DND-41 (cell line): ENCODE measurements at regions not wholly inside any gene's neighbourhood (a gene's known extent, or its start where the extent isn't known, plus 50 kb on each side); places are given as distances from the start of the nearest gene placed in this dataset.

Experiments
- ATAC-seq: fragments of 200-7000 bp; cut with Tn5 transposase; 3 replicates; pipeline ENCODE4 v1.9.1; 2021; ENCODE audit warnings: low read depth; ENCODE audit not compliant: insufficient read depth
- DNase-seq: peaks from one replicate; pipeline ENCODE4 v3.0.0-alpha.2; 2020
- H2AFZ ChIP-seq: 2 replicates; pipeline ENCODE4 v1.6.0; 2012; ENCODE audit warnings: low read depth, low read length
- H3K27ac ChIP-seq: 2 replicates; pipeline ENCODE4 v1.5.1; 2012; ENCODE audit warnings: low read length, inconsistent platforms
- H3K27me3 ChIP-seq: fragments of 200-600 bp; sonication (generic); 2 replicates; pipeline ENCODE4 v1.6.0; 2012; ENCODE audit warnings: low read length, mild to moderate bottlenecking, inconsistent platforms; ENCODE audit not compliant: insufficient read depth, poor library complexity
- H3K36me3 ChIP-seq: 2 replicates; pipeline ENCODE4 v1.5.1; 2012; ENCODE audit warnings: low read length, inconsistent platforms; ENCODE audit not compliant: insufficient read depth
- H3K4me1 ChIP-seq: 2 replicates; pipeline ENCODE4 v1.5.1; 2012; ENCODE audit warnings: mild to moderate bottlenecking, low read length; ENCODE audit not compliant: insufficient read depth
- H3K4me2 ChIP-seq: 2 replicates; pipeline ENCODE4 v1.6.0; 2012; ENCODE audit warnings: mild to moderate bottlenecking, moderate library complexity, low read length, inconsistent platforms; ENCODE audit not compliant: insufficient read depth
- H3K4me3 ChIP-seq, 2 experiments: fragments of 200-600 bp in 1 of 2; shearing (Covaris generic) in 1 of 2; 2 replicates each; pipeline ENCODE4 v1.5.1; 2012 to 2016; ENCODE audit warnings: inconsistent platforms in 2 of 2, low read length in 2 of 2, mild to moderate bottlenecking in 2 of 2, low read depth in 1 of 2, moderate library complexity in 1 of 2
- H3K79me2 ChIP-seq: 2 replicates; pipeline ENCODE4 v1.6.0; 2012; ENCODE audit warnings: low read length, inconsistent platforms; ENCODE audit not compliant: insufficient read depth
- H3K9ac ChIP-seq: 2 replicates; pipeline ENCODE4 v1.6.0; 2012; ENCODE audit warnings: low read depth, mild to moderate bottlenecking, inconsistent platforms, low read length, moderate library complexity
- H3K9me3 ChIP-seq: 2 replicates; pipeline ENCODE4 v1.5.1; 2012; ENCODE audit warnings: low read length, moderate library complexity, mild to moderate bottlenecking, inconsistent platforms; ENCODE audit not compliant: insufficient read depth, severe bottlenecking
- H4K20me1 ChIP-seq: 2 replicates; pipeline ENCODE4 v1.6.0; 2012; ENCODE audit warnings: low read length; ENCODE audit not compliant: insufficient read depth
- CTCF ChIP-seq: IDR thresholded peaks from 2 replicates; pipeline ENCODE4 v1.5.1; 2012; ENCODE audit warnings: borderline replicate concordance, low read length, moderate library complexity, mild to moderate bottlenecking; ENCODE audit not compliant: poor library complexity, severe bottlenecking; ENCODE audit errors: extremely low read depth
- EZH2 ChIP-seq: IDR thresholded peaks from 3 replicates; pipeline ENCODE4 v1.6.1; 2012; ENCODE audit warnings: borderline replicate concordance, low read depth, mild to moderate bottlenecking, moderate library complexity, low read length, inconsistent platforms; ENCODE audit not compliant: severe bottlenecking

DNA sequence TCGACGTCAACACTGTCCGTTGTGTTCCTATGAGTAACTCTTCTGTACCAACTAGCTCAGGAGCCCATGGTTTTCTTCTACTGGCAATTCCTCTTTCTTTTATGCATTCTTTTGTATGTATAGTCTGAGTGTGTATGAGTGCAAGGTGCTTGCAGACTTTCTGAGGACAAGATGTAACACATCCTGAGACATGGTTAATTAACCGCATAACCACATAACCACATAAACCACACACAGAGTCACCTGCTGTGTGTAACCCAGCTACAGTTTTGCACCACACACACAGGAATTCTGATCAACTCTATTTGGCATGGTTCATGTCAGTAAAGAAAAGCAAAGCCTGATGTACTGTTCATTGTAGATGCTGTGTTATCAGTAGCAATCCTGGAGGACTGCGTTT, 98.6 kb downstream of the DACT2 start:
- no peak overlapping the region for H3K4me2 ChIP-seq
- TF ChIP-seq EZH2, result no peak
- TF ChIP-seq CTCF, result no peak
- peak; percentile 79 for ATAC-seq

GRCh38 chr6:168219804-168220203, 99.8 kb downstream of the DACT2 start:
- Histone ChIP-seq H3K9me3 (no peaks in the 10 kb centered on the region), H3K27ac (no peak overlapping the region), H3K27me3 (no peaks in the 10 kb centered on the region), H3K9ac (no peak overlapping the region), H3K4me1 (no peaks in the 10 kb centered on the region), H3K79me2 (no peaks in the 10 kb centered on the region), H2AFZ (no peak overlapping the region), H4K20me1 (no peaks in the 10 kb centered on the region), H3K36me3 (no peaks in the 10 kb centered on the region), H3K4me3 (no peak overlapping the region), H3K4me2 (no peak overlapping the region)
- ATAC-seq (no peak), DNase-seq (no peak)
- TF ChIP-seq EZH2, result no peak

More for the DNA sequence above, 98.6 kb downstream of the DACT2 start:
- Histone ChIP-seq H3K4me1 (no peaks in the 10 kb centered on the region), H3K79me2 (no peaks in the 10 kb centered on the region), H4K20me1 (no peaks in the 10 kb centered on the region), H3K4me3 (no peak overlapping the region), H2AFZ (no peak overlapping the region), H3K9me3 (no peaks in the 10 kb centered on the region), H3K27me3 (no peaks in the 10 kb centered on the region), H3K27ac (no peak overlapping the region), H3K36me3 (no peaks in the 10 kb centered on the region), H3K9ac (no peak overlapping the region)
- DNase-seq, result peak; percentile 16

DNA sequence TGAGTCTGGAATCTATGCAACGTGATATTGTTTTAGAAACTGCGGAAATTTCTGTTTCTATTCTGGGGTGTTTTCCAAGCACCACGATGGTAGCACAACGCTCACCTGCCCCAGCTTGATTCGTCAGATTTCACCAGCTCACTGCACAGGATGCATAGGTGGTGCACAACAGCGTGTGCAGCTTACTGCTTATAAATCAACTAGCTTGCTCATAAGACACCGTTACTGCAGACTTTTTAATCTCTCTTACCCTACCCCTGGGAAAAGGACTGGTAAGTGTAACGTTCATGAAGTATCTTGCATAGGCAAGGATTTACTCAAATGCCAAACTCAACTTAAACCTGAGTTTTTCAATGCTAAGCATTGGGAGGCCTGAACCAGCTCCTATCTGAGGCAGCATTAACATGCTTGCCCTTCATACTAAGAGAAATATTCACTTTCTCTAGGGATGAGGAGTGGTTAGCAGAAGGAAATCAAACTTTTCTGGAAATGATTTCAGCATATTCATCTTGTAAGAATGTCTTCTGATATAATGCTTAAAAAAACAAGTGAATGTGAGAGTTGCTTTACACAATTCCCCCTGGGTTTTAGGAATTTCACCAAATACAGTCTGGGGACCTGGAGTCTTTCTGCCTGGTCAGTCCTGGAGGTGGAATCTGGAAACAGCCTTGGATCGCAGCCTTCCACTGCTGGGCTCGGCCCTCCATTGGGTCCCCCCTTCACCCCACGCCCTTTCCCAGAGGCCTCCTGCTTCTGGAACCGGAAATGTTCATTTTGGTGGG, 100.6 kb downstream of the DACT2 start:
- no peaks in the 10 kb centered on the region for H3K27me3 ChIP-seq
- no peak overlapping the region for H3K27ac ChIP-seq
- no peak for DNase-seq
- no peaks in the 10 kb centered on the region for H3K79me2 ChIP-seq
- no peaks in the 10 kb centered on the region for H4K20me1 ChIP-seq
- no peak overlapping the region for H3K4me3 ChIP-seq
- H3K36me3 ChIP-seq, result no peaks in the 10 kb centered on the region
- no peak for ATAC-seq
- no peak overlapping the region for H3K9ac ChIP-seq
- no peak overlapping the region for H2AFZ ChIP-seq
- H3K4me1 ChIP-seq, result no peaks in the 10 kb centered on the region
- no peaks in the 10 kb centered on the region for H3K9me3 ChIP-seq
- no peak overlapping the region for H3K4me2 ChIP-seq
- TF ChIP-seq EZH2 (no peak), CTCF (no peak)

- H4K20me1 ChIP-seq, result no peaks in the 10 kb centered on the region
- no peaks in the 10 kb centered on the region for H3K9me3 ChIP-seq
- no peak overlapping the region for H3K4me3 ChIP-seq
- no peak for ATAC-seq
- TF ChIP-seq EZH2, result no peak
- TF ChIP-seq CTCF, result no peak
- no peak for DNase-seq
- H3K9ac ChIP-seq, result no peak overlapping the region
- H3K36me3 ChIP-seq, result no peaks in the 10 kb centered on the region
- no peak overlapping the region for H3K4me2 ChIP-seq
- H3K27me3 ChIP-seq, result no peaks in the 10 kb centered on the region
- H3K27ac ChIP-seq, result no peak overlapping the region
- H3K79me2 ChIP-seq, result no peaks in the 10 kb centered on the region
- no peak overlapping the region for H2AFZ ChIP-seq
- H3K4me1 ChIP-seq, result no peaks in the 10 kb centered on the region
These were observed 101.6 kb downstream of the DACT2 start for GRCh38 chr6:168217880-168218537.
